GM21367 (cell line): ENCODE measurements at regions not wholly inside any gene's neighbourhood (a gene's known extent, or its start where the extent isn't known, plus 50 kb on each side); places are given as distances from the start of the nearest gene placed in this dataset.

Source experiments
- ATAC-seq: cut with Tn5 transposase; IDR thresholded peaks from one replicate; pipeline ENCODE4 v1.9.1; 2021; ENCODE audit not compliant: unreplicated experiment

DNA sequence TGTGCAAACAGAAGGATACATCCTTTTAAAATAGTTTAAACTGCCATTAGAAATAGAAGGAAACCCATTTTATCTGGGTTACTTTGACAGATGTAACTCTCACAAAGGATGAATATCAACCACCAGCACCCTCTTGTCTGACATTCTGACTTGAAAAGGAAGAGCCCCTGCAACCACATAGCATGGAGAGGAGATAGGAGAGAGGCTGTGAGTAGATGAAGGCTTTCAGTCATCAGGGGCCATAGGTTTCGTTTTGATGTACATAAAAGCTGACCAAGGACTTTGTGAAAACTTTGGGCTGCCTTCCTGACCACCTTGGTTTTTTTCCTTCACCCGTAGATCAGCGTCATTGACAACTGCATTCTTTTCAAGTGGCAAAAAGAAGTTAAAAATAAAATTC lies 211.6 kb upstream of the PRPS1L1 start:
- no peak for ATAC-seq

DNA sequence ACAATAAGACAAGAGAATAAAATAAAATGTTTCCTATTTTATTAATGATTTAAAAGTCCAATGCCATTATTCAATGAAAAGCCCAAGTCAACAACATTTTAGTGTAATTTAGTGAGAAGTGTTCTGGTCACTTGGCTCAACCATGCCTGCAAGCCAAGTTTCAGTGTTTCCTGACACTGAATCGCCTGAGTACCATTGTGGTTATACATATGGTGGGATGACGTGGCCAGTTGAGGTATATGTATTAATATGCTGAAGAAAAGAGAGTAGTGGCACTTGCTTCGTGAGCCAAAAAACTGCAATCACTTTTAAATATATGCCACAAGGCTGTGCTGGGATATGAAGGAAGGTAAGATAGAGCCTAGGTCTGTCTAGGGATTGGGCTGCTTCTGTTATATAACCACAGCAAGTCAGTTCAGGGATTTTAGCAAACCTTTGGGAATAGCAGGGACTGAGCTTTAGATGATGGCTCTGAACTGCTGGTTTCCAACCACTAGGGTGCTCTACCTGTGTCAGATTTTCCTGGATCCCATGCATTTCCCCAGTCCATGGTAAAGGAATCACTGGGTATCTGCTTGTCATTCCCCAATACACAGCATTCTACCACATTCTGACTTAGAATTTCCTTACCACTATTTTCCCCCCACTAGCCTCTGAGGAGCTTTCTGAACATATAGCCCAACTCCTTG lies 214.0 kb upstream of the PRPS1L1 start:
- no peak for ATAC-seq

DNA sequence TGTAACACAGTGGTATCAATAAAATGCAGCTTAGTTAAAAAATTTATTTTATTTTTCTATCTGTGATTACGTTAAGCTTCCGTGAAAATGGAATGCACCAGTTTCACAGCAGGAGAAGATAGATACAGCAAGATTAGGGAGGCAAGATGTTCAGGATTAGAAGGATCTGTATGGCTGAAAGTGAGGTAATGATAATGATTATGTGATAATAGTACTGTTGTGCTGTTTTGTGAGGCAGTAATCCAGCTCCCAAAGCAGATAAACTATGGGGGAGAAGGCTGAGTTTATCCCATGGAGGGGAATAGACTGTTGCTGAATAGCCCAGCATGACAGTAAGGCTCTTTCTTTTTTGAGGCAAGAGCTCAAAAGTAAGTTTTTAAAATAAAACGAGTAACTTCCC lies 216.1 kb upstream of the PRPS1L1 start:
- ATAC-seq, result no peak

DNA sequence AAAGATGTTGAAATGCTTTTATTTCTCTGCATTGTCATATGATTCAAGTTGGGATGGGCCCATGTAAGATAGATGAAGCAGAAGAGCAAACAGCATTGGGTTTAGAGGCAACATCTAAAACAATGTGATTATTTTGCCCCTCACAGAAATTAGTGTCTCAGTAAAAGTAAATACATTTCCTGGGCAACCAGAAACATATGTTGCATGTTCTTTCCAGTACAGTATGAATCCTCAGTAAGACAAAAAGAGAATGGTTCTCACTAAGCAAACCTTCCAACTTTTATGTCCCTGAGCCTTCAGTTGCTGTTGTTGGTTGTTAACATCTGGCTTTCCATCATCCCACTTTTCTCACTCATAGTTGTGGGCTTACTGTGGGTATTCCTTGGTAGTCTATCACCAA lies 222.5 kb upstream of the PRPS1L1 start:
- no peak for ATAC-seq

DNA sequence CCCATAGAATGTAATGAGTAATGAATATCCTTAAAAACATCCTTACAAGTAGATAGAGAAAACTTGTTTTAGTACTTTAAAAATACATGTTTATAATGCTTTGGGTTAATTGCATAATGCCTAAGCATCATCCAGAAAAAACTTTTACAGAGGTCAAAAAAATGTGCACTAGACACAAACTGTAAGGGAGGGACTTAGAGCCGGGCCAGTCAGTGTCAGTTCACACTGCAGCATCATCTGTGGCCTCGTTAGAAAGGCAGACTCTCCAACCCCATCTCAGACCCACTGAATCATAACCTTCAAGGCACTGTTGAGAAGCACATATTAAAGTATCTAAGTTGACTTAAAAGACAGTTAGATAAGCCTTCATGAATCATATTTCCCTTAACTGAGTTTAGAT lies 230.1 kb upstream of the PRPS1L1 start:
- ATAC-seq, result no peak

DNA sequence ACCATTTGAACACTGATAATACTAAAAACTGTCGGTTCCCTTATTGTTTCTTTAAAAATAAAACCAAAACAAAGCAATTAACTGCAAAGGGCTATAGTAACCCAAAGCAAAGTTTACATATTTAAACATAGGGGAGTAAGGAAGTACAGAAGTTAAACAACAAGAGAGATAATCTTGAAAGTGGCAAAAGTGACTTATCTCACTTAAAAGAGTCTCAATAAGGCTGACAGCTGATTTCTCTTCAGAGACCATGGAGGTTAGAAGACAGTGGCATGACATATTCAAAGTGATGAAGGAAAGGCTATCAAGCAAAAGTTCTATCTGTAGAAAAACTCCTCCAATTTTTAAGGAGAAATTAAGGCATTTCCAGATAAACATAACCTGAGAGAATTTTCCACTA lies 233.5 kb upstream of the HDAC9 start:
- ATAC-seq, result no peak

DNA sequence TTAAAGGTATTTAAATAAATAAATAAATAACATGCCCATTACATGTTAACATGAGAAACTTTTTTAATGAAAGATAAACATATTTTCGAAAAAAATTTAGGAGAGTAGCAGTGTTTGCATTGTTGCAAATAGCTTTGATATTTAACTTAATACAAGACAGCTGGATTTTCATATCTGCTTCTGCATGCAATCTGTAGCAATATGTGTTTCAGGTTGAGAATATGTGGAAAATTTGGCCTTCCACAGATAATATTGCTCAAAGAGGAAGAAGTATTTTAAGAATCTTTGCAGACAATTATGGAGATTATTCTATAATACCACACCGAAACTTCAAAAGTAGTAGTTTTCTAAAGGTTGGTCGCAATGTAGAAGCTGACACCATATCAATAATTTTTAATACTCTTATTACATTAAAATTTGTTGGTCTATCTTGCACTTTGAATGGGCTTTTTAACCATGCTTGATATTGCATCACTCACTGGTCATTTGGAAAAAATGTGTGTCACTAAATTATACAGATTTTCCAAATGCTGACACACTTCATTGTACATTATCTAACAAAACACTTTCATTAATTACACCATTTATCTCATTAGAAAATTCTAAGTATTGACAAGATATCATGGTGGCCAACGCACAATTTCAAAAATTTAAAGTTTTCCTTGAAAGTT lies 229.8 kb upstream of the HDAC9 start:
- ATAC-seq, result no peak

DNA sequence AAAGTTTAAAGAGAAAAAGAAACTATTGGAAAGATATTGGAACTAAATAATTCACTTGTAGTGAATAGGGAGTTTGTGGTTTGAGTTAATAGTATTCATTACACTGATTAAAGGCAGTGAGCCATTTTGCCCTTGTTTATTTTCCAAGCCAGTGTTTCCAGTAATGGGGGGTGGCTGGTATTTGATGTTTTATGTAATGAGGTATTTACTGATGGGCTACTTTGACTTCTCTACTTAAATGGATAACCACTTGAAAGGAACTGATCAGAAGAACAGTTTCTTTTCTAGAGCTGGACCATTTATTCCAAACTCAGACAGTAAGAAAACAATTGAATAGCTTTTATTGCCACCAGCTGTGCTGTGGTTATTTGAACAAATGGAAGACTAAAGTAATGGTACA lies 227.0 kb upstream of the HDAC9 start:
- no peak for ATAC-seq

DNA sequence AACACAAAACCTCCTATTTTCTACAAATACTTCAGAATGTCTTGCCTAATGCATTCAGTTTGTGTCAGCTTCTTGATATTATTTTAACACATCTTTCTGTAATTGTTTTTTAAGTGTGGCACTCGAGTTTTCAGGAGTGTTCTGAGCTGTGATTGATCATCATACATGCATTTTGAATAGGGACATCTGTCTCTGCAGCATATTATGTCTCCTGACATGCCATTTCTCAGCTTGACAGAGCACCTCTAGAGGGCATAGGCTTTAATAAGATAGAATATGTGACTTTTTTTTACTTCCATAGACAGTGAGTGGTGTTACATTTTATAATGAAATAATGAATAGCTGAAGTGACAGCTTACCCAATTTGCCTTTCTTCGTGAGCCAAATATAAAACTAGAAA lies 219.2 kb upstream of the HDAC9 start:
- no peak for ATAC-seq

DNA sequence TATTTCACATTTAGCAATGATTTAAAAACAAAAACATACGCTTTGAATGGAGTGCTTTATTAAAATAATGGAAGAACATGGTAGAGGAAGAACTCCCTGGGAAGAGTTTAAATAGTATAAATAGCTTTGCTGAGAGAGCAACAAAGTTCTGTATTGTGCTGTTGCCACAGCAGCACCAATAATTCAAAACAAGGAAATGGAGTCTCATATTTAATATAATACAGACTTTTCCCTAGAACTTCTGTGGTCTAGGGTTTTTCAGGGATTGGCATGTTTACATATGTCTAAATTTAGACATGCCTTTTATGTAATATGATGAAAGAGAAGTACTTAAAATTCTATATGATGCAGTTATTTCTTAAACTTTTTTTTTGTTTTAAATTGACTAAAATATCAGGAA lies 217.2 kb upstream of the HDAC9 start:
- no peak for ATAC-seq

DNA sequence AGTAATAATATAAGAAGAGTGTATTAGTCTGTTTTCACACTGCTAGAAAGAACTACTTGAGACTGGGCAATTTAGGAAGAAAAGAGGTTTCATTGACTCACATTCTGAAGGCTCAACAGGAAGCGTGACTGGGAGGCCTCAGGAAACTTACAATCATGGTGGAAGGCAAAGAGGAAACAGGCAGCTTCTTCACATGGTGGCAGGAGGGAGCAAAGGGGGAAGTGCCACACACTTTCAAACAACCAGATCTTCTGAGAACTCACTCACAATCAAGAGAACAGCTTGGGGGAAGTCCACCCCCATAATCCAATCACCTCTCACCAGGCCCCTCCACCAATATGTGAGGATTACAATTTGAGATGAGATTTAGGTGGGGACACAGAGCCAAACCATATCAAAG lies 212.5 kb upstream of the HDAC9 start:
- ATAC-seq, result no peak

DNA sequence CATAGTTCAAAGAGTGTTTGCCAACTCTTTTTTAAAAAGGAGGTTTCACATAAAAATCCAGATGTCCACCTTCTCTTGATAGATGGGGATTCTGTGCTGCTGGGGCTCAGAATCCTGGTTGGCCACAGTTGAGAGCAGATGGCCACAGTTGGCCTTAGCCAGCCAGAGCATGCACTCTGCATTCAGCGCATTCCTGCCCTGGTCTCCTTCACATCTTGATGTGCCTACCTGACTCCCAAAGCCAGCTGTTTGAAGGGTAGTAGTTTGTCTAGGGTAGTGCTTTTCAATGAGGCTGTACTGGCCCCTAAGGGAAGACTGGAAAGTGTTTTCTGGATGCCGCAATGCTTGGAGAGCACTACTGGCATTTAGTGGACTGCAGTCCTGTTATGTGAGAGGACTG lies 208.1 kb upstream of the HDAC9 start:
- ATAC-seq, result no peak

DNA sequence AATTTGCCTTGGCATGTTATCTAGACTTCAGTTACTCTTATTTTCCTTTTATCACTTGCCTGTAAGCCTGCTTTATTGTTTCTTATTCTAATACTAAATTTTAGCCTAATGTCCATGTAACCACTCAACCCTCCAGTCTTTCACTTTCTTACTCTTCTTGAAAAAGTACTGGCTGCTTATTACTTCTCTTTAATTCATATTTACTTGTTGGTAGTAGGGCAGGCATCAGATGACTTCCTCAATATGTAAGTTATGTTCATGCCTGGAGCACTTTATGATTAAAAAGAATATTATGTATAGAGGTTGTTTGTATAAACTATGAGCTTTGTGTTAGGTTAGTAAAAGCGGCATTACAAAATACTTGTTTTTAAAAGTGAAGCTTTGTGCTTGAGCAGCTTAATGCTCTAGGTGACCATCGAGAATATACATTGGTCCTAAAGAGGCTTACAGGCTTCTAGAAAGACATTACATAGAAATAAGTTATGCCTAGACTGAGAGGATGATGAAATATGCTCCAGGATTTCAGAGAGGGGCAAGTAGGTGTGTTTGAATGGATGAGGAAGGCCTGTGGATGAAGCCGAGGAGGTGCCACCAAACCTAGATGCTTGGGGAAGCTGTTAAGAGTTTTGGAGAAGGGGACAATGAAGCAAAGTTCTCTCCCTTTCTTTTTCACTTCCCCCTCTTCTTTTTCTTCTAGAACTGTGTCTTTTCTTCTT lies 207.1 kb upstream of the HDAC9 start:
- no peak for ATAC-seq

DNA sequence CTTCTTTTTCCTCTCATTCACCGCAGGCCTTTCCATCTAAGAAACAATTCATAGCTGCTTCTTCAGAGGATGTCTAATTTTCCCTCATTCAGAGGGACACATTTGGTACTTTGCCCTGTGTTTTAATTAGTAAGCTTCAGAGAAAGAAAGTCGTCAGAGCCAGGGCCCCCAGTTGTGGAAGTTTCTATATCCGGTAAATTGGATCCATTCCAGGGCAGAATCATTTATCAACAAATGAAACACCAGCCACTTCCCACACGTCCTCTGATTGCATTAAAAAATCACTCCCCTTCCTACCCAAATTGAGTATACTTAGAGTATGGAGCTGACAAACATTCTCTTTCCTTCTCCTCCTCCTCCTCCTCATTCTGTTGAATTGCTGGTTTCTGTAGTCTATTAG lies 205.8 kb upstream of the HDAC9 start:
- ATAC-seq, result peak; percentile 5

DNA sequence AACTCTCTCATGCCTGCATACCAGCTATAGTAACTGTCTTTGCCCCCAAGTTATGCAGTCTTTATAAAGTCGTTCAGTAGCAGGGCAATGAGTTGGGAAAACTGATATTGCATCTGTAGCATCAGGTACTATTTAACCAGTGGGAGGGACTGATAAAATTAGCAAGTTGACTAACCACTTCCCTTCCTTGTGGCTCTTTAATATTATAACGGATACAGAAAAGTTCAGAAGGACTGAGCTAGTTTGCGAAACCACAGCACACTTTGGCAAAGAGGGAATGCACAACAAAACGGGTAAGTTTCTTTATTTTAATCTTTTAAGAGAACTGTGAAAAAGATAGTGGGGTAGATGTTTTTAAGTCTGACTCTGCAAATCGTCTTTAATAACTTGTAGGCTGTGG lies 205.3 kb upstream of the HDAC9 start:
- peak; percentile 76 for ATAC-seq

DNA sequence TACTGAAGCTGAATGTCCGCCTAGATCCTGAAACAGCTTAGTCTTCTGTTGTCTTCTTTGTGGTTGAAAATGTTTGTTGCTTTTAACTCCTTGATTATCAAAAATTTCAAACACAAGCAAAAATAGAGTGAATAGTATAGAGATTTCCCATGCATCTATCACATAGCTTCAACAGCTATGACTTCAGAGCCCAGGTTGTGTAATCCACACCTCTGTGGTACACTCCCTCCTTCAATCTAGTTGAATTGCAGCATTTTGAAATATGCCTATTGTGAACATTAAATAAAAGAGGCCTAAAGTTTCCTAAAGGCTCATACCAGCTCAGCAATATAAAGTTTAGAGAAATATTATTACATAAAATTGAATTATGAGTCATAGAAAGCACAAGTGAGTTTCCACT lies 204.7 kb upstream of the HDAC9 start:
- no peak for ATAC-seq

DNA sequence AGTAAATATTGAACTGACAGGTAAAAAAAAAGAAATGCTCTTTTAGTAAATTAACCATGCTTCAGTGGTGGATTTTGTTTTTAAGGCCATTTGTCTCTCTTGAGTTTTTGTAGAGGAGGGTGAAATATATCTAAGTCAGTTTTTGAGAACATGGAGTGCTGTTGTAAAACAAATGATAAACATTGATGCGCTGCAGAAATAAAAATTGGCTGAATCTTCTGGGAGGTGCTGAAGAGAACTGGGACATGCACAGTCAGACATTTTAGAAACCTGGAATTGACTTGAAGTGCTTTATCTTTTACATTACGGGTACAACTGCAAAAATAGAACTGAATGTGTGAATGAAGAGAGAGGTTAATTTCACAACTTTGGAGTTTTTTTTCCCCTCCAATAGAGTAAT lies 203.0 kb upstream of the HDAC9 start:
- ATAC-seq, result no peak

DNA sequence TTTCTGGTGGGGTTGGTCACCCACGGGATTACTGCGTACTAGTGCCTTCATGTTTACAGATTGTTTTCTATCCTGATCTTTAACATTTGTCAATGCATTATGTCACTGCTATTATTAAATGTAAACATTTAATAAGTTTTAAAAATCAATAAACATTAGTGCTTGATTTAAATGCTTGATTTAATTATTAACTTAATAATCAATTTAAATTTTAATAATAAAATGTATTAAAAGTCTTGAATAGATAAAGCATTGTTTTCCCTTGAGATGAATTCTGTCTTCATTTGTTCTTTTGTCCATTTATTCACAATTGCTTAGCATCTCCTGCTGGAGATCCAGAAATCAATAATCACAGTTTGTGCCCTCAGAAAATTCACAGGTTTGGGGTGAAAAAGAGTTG lies 201.8 kb upstream of the HDAC9 start:
- no peak for ATAC-seq

DNA sequence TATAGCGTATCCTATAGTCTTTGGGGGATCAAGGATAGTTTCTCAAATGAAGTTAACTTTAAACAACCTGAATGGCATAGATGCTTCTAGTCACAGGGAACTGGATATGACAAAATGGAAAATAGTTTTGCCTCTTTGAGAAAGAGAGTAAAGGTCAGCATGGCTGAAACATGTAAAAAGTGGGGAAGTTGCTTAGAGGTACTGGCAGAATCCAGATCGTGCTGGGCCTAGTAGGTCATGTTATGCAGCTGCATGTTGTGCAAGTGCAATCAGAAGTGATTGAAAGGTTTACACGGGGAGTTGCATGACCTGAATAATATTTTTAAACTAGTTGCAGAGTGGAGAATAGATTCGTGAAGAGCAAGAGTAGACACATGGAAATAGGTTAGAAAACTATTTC lies 201.1 kb upstream of the HDAC9 start:
- ATAC-seq, result no peak

DNA sequence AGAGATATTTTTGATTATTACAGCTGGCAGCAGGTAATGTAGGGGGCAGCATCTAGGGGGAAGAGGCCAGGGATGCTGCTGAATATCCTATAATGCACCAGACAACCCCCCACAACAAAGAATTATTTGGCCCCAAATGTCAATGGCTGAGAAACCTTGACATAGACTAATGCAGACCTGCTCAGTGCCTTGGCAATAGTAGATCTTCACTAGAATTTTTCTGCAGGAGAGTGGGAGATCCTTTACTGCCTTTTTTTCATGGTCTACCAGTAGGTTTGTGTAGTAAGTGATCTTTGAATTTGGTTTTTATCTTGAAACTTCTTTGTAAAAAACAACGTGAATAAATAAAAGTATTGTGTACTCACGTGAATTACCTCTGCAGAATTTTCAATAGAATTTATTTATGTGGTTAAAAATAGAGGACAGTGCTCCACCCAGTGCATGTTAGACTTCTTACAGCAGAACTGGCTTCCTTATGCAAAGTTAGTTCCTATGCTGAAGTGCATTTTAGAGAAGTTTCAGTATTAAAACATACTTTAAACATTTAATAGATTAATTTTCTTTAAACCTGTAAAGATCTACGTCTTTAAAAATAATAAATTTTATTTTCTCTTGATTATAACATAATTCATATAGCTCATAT lies 199.6 kb upstream of the HDAC9 start:
- no peak for ATAC-seq

DNA sequence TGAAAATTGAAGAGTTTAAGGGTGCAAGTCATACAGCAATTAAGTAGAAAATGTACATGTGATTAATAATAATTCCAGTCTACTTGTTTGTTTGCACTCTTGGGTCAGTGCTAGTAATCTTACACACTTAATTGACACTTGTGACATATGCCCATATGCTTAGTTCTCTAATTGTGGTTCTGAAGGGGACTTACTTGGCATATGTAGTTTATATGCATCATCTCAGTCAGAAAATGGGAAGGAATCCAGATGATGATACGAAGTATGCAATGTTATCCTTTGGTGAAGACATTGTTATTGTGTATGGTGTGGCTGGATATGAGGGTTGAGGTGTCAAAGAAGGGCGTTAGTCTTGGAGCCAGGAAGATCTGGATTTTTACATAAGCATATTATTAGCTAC lies 193.5 kb upstream of the HDAC9 start:
- no peak for ATAC-seq

DNA sequence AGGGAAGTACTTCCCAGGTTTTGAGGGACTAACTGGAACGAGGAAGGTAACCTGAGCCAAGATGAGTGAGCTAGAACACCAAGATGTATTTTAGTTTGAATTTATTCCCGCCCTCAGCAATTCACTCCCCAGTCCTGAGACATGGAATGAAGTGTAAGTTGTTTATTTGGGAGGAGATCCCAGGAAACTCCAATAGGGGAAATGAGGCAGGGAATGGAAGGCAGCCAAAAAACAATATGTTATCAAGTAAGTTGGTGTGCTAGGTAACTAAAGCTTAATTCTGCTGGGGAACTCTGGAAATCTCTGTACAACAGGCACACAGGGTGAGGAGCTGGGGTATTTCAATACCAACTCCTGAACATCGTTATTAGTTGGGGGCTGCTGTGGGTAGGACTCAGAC lies 189.7 kb upstream of the HDAC9 start:
- no peak for ATAC-seq
